IMR-90 (cell line): ENCODE measurements at regions not wholly inside any gene's neighbourhood (a gene's known extent, or its start where the extent isn't known, plus 50 kb on each side); places are given as distances from the start of the nearest gene placed in this dataset.

Experiments used
- ATAC-seq: fragments of 200-7000 bp; cut with Tn5 transposase; 2 replicates; pipeline ENCODE4 v1.9.1; 2020; ENCODE audit warnings: low read depth, mild to moderate bottlenecking, moderate library complexity
- BruUV-seq: library from RNA; stranded (reverse); fragments of 400-500 nt; replicated peaks from 2 replicates; lab custom pipeline; 2021; lab: Mats Ljungman, UMichigan
- CTCF ChIA-PET: fragments of 300-600 bp; formaldehyde crosslinking; extraction: SDS; loops from one replicate; lab custom pipeline; 2021; ENCODE audit warnings: antibody characterized with exemption; lab: Yijun Ruan, JAX
- POLR2A ChIA-PET: fragments of 300-600 bp; sonication (Branson Sonifier 250); formaldehyde crosslinking; loops from one replicate; lab custom pipeline; 2022; ENCODE audit warnings: antibody characterized with exemption; ENCODE audit not compliant: unreplicated experiment; lab: Charles Lee
- DNase-seq: peaks from one replicate; pipeline ENCODE4 v3.0.0; 2013
- H2AFZ ChIP-seq: replicated peaks from 2 replicates; pipeline ENCODE3; 2013; ENCODE audit warnings: low read length, mild to moderate bottlenecking; ENCODE audit not compliant: poor library complexity
- H2AK5ac ChIP-seq: 2 replicates; pipeline ENCODE4 v1.6.1; 2013; ENCODE audit warnings: low read depth, low read length, inconsistent platforms
- H2AK9ac ChIP-seq: replicated peaks from 2 replicates; pipeline ENCODE3; 2013; ENCODE audit warnings: mild to moderate bottlenecking, low read depth, low read length, moderate library complexity; ENCODE audit not compliant: poor library complexity
- H2BK120ac ChIP-seq: 2 replicates; pipeline ENCODE4 v1.6.1; 2013; ENCODE audit warnings: low read depth, low read length, inconsistent platforms
- H2BK15ac ChIP-seq: 3 replicates; pipeline ENCODE4 v1.6.1; 2013; ENCODE audit warnings: low read depth, low read length, inconsistent platforms
- H2BK20ac ChIP-seq: 2 replicates; pipeline ENCODE4 v1.6.1; 2013; ENCODE audit warnings: low read depth, mild to moderate bottlenecking, inconsistent platforms, low read length, moderate library complexity
- H2BK5ac ChIP-seq: 2 replicates; pipeline ENCODE4 v1.6.1; 2013; ENCODE audit warnings: mild to moderate bottlenecking, low read depth, low read length, inconsistent platforms; ENCODE audit not compliant: poor library complexity, severe bottlenecking
- H3K14ac ChIP-seq: replicated peaks from 2 replicates; pipeline ENCODE4 v1.6.1; 2013; ENCODE audit warnings: low read depth, low read length, inconsistent platforms
- H3K18ac ChIP-seq: 2 replicates; pipeline ENCODE4 v1.6.1; 2013; ENCODE audit warnings: low read depth, low read length, control low read depth
- H3K23ac ChIP-seq: 2 replicates; pipeline ENCODE4 v1.6.1; 2013; ENCODE audit warnings: low read depth, low read length, inconsistent platforms
- H3K27ac ChIP-seq: 2 replicates; pipeline ENCODE4 v1.5.1; 2013; ENCODE audit warnings: mild to moderate bottlenecking, control low read depth, low read length; ENCODE audit not compliant: insufficient read depth
- H3K27me3 ChIP-seq: 2 replicates; pipeline ENCODE4 v1.6.1; 2013; ENCODE audit warnings: low read length; ENCODE audit not compliant: control insufficient read depth, insufficient read depth
- H3K36me3 ChIP-seq: 2 replicates; pipeline ENCODE4 v1.6.1; 2013; ENCODE audit warnings: low read length, mixed read lengths; ENCODE audit not compliant: control insufficient read depth, insufficient read depth
- H3K4ac ChIP-seq: 2 replicates; pipeline ENCODE4 v1.6.1; 2013; ENCODE audit warnings: low read depth, low read length, inconsistent platforms
- H3K4me1 ChIP-seq: 2 replicates; pipeline ENCODE4 v1.6.1; 2013; ENCODE audit warnings: low read length, mixed read lengths; ENCODE audit not compliant: control insufficient read depth, insufficient read depth
- H3K4me2 ChIP-seq: 2 replicates; pipeline ENCODE4 v1.6.1; 2013; ENCODE audit warnings: low read depth, mild to moderate bottlenecking, control low read depth, low read length, moderate library complexity
- H3K4me3 ChIP-seq: 2 replicates; pipeline ENCODE4 v1.5.1; 2013; ENCODE audit warnings: low read depth, mild to moderate bottlenecking, control low read depth, low read length, moderate library complexity; ENCODE audit not compliant: insufficient read depth
- H3K56ac ChIP-seq: 2 replicates; pipeline ENCODE4 v1.6.1; 2013; ENCODE audit warnings: low read length, inconsistent platforms; ENCODE audit not compliant: insufficient read depth; ENCODE audit errors: extremely low read depth
- H3K79me1 ChIP-seq, 2 experiments: 2 replicates each; pipeline ENCODE4 v1.6.1; 2013; ENCODE audit warnings: low read length in 2 of 2, inconsistent platforms in 1 of 2, low read depth in 1 of 2
- H3K9ac ChIP-seq: 2 replicates; pipeline ENCODE4 v1.6.1; 2013; ENCODE audit warnings: low read depth, low read length, control low read depth
- H3K9me1 ChIP-seq: 2 replicates; pipeline ENCODE4 v1.6.1; 2013; ENCODE audit warnings: low read length, inconsistent platforms; ENCODE audit not compliant: insufficient read depth
- H3K9me3 ChIP-seq: 2 replicates; pipeline ENCODE4 v1.6.1; 2013; ENCODE audit warnings: low read length; ENCODE audit not compliant: control insufficient read depth, insufficient read depth
- H4K20me1 ChIP-seq: 2 replicates; pipeline ENCODE4 v1.6.1; 2013; ENCODE audit warnings: low read length, inconsistent platforms; ENCODE audit not compliant: insufficient read depth
- H4K5ac ChIP-seq: 2 replicates; pipeline ENCODE4 v1.6.1; 2013; ENCODE audit warnings: mild to moderate bottlenecking, low read depth, low read length, control low read depth
- H4K8ac ChIP-seq, 2 experiments: 2 replicates each; pipeline ENCODE4 v1.6.1; 2013; ENCODE audit warnings: low read depth in 2 of 2, low read length in 2 of 2, control low read depth in 1 of 2, inconsistent platforms in 1 of 2
- H4K91ac ChIP-seq: 2 replicates; pipeline ENCODE4 v1.6.1; 2013; ENCODE audit warnings: low read depth, low read length, inconsistent platforms; ENCODE audit not compliant: insufficient read depth
- BHLHE40 ChIP-seq: fragments of 150-350 bp; IDR thresholded peaks from 2 replicates; pipeline ENCODE4 v1.6.1; 2016; ENCODE audit warnings: mild to moderate bottlenecking, low read depth, low read length
- CEBPB ChIP-seq: IDR thresholded peaks from 2 replicates; pipeline ENCODE4 v1.6.1; 2012; ENCODE audit warnings: low read depth, low read length, improper control_type of control experiment
- CHD1 ChIP-seq: IDR thresholded peaks from 2 replicates; pipeline ENCODE4 v1.6.1; 2012; ENCODE audit warnings: low read depth, low read length, improper control_type of control experiment
- CTCF ChIP-seq: conservative IDR thresholded peaks from 2 replicates; pipeline ENCODE4 v1.5.1; 2012; ENCODE audit warnings: mild to moderate bottlenecking, low read depth, low read length, improper control_type of control experiment
- FOS ChIP-seq: fragments of 150-350 bp; IDR thresholded peaks from 2 replicates; pipeline ENCODE4 v1.6.1; 2016; ENCODE audit warnings: low read depth, low read length
- MAFK ChIP-seq: IDR thresholded peaks from 2 replicates; pipeline ENCODE4 v1.6.1; 2012; ENCODE audit warnings: low read depth, low read length, improper control_type of control experiment
- MAZ ChIP-seq: IDR thresholded peaks from 2 replicates; pipeline ENCODE4 v1.6.1; 2012; ENCODE audit warnings: low read depth, mild to moderate bottlenecking, low read length, improper control_type of control experiment, moderate library complexity, borderline replicate concordance
- NFE2L2 ChIP-seq: fragments of 150-350 bp; IDR thresholded peaks from 2 replicates; pipeline ENCODE4 v1.6.1; 2016; ENCODE audit warnings: low read depth, mild to moderate bottlenecking, low read length
- RAD21 ChIP-seq: IDR thresholded peaks from 2 replicates; pipeline ENCODE4 v1.6.1; 2012; ENCODE audit warnings: low read length, improper control_type of control experiment
- RCOR1 ChIP-seq: IDR thresholded peaks from 2 replicates; pipeline ENCODE4 v1.6.1; 2012; ENCODE audit warnings: mild to moderate bottlenecking, low read length, improper control_type of control experiment; ENCODE audit not compliant: insufficient replicate concordance
- RFX5 ChIP-seq: IDR thresholded peaks from 2 replicates; pipeline ENCODE4 v1.8.0; 2012; ENCODE audit warnings: low read depth, mild to moderate bottlenecking, low read length, moderate library complexity
- SMC3 ChIP-seq: fragments of 150-350 bp; IDR thresholded peaks from 2 replicates; pipeline ENCODE4 v1.6.1; 2016; ENCODE audit warnings: low read depth, mild to moderate bottlenecking, antibody characterized with exemption, low read length, moderate library complexity
- WGBS, 2 experiments: methylation state at CpG; one replicate each; pipeline versions ENCODE4 v1.1.5 to v1.1.7; 2013; ENCODE audit warnings: missing lambda C conversion rate in 2 of 2; ENCODE audit not compliant: insufficient read length in 1 of 2; ENCODE audit errors: extremely low coverage in 2 of 2; 5-methylcytosine and 5-hydroxymethylcytosine counted together
- dilution Hi-C: fragments of 300-500 bp; cut with HindIII; formaldehyde crosslinking; loops from one replicate; pipeline ENCODE4 v1.14.3; 2018; ENCODE audit warnings: low sequenced_read_pairs; ENCODE audit not compliant: unreplicated experiment
- in situ Hi-C: fragments of 300-500 bp; cut with MboI; formaldehyde crosslinking; loops from 3 replicates; pipeline ENCODE4 v1.14.3; 2019; ENCODE audit warnings: low sequenced_read_pairs, inconsistent platforms, mixed read lengths
- intact Hi-C: fragments of 100-400 bp; cut with micrococcal nuclease; formaldehyde crosslinking; loops from 2 replicates; pipeline ENCODE4 v1.10.0; 2022
- TF ChIP-seq, protein P1 (sequence below): fragments of 150-350 bp; IDR thresholded peaks from 2 replicates; pipeline ENCODE4 v1.6.1; 2016; ENCODE audit warnings: low read depth, mild to moderate bottlenecking, low read length, moderate library complexity, borderline replicate concordance

GRCh38 chr20:40958598-40958997 is 70.0 kb upstream of the TOP1 start:
- WGBS, 2 experiments, result no CpG with 5 or more reads among the region's 4 CpGs
- CTCF ChIA-PET, result no interaction called here

More at GRCh38 chr20:40958598-40958997, 70.0 kb upstream of the TOP1 start:
- no peak overlapping the region for H3K18ac ChIP-seq
- no peak overlapping the region for H2AK9ac ChIP-seq
- ATAC-seq (no peak), DNase-seq (no peak)
- no peaks in the 10 kb centered on the region; the same call in 1 of the 2 replicates for H3K4me1 ChIP-seq
- dilution Hi-C loops, result no loop called here
- no peak overlapping the region for H4K5ac ChIP-seq
- TF ChIP-seq SMC3 (no peak), MAFK (no peak), RCOR1 (no peak), CHD1 (no peak), FOS (no peak), CEBPB (no peak), BHLHE40 (no peak), MAZ (no peak), NFE2L2 (no peak), RFX5 (no peak), RAD21 (no peak), CTCF (no peak)
- TF ChIP-seq, protein P1, sequence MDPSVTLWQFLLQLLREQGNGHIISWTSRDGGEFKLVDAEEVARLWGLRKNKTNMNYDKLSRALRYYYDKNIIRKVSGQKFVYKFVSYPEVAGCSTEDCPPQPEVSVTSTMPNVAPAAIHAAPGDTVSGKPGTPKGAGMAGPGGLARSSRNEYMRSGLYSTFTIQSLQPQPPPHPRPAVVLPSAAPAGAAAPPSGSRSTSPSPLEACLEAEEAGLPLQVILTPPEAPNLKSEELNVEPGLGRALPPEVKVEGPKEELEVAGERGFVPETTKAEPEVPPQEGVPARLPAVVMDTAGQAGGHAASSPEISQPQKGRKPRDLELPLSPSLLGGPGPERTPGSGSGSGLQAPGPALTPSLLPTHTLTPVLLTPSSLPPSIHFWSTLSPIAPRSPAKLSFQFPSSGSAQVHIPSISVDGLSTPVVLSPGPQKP, result no peak
- H3K9me3 ChIP-seq, result peaks cover 5% of the 10 kb centered on the region; the same call in 1 of the 2 replicates
- BruUV-seq, result no TSS peak
- H3K9me1 ChIP-seq, result no peaks in the 10 kb centered on the region; the same call in 1 of the 2 replicates
- H3K23ac ChIP-seq, result no peak overlapping the region
- H2BK5ac ChIP-seq, result no peak overlapping the region
- H2BK15ac ChIP-seq, result no peak overlapping the region
- POLR2A ChIA-PET, result no interaction called here
- no peak overlapping the region for H2BK120ac ChIP-seq
- in situ Hi-C loops, result loop anchor here (25.0 kb wide), 2 partner anchors 654 to 1096 kb away; partner anchors contain the start of gene CHD6
- H4K91ac ChIP-seq, result no peak overlapping the region
- no peak overlapping the region for H3K9ac ChIP-seq
- no peak overlapping the region for H3K27ac ChIP-seq
- H3K4ac ChIP-seq, result no peak overlapping the region
- H3K4me2 ChIP-seq, result no peak overlapping the region
- H3K36me3 ChIP-seq, result no peaks in the 10 kb centered on the region
- peaks cover 4% of the 10 kb centered on the region; the same call in 1 of the 2 replicates for H4K20me1 ChIP-seq
- H2BK20ac ChIP-seq, result no peak overlapping the region
- intact Hi-C loops, result no loop called here
- H3K14ac ChIP-seq, result no peak overlapping the region
- H3K56ac ChIP-seq, result no peak overlapping the region
- H3K4me3 ChIP-seq, result no peak overlapping the region
- no peaks in the 10 kb centered on the region for H3K79me1 ChIP-seq
- H2AK5ac ChIP-seq, result no peak overlapping the region
- no peak overlapping the region for H4K8ac ChIP-seq
- H2AFZ ChIP-seq, result peak overlapping the region; percentile 48
- H3K27me3 ChIP-seq, result no peaks in the 10 kb centered on the region
